Glutamatergic neuron (in vitro differentiated cells): ENCODE measurements at regions not wholly inside any gene's neighbourhood (a gene's known extent, or its start where the extent isn't known, plus 50 kb on each side); places are given as distances from the start of the nearest gene placed in this dataset.
"Not testable (repeated sequence)": the region's sequence is repeated elsewhere in the genome, so short reads cannot be mapped to it uniquely, and the experiment has no call there.

Experiments used
- DNase-seq: peaks from one replicate; pipeline ENCODE4 v3.0.0; 2022
- H3K27ac Mint-ChIP-seq: one replicate; pipeline ENCODE4 v1.8.0; 2020; ENCODE audit warnings: mild to moderate bottlenecking, mixed read lengths, inconsistent platforms; ENCODE audit not compliant: unreplicated experiment
- H3K27me3 Mint-ChIP-seq: one replicate; pipeline ENCODE4 v1.8.0; 2020; ENCODE audit warnings: mild to moderate bottlenecking, moderate library complexity, mixed read lengths, inconsistent platforms; ENCODE audit not compliant: unreplicated experiment
- H3K36me3 Mint-ChIP-seq: one replicate; pipeline ENCODE4 v1.8.0; 2020; ENCODE audit warnings: mild to moderate bottlenecking, mixed read lengths, inconsistent platforms; ENCODE audit not compliant: unreplicated experiment
- H3K4me1 Mint-ChIP-seq: one replicate; pipeline ENCODE4 v1.8.0; 2020; ENCODE audit warnings: mild to moderate bottlenecking, low read depth, mixed read lengths, inconsistent platforms; ENCODE audit not compliant: unreplicated experiment
- H3K4me3 Mint-ChIP-seq: one replicate; pipeline ENCODE4 v1.8.0; 2020; ENCODE audit warnings: mild to moderate bottlenecking, mixed read lengths, inconsistent platforms; ENCODE audit not compliant: unreplicated experiment
- H3K9me3 Mint-ChIP-seq: one replicate; pipeline ENCODE4 v1.8.0; 2020; ENCODE audit warnings: mild to moderate bottlenecking, moderate library complexity, mixed read lengths, inconsistent platforms; ENCODE audit not compliant: unreplicated experiment
- TF ChIP-seq, protein P1 (sequence below): fragments of 200-600 bp; sonication (generic); IDR thresholded peaks from one replicate; pipeline ENCODE4 v1.5.0; 2021; ENCODE audit not compliant: partially characterized antibody, unreplicated experiment

DNA sequence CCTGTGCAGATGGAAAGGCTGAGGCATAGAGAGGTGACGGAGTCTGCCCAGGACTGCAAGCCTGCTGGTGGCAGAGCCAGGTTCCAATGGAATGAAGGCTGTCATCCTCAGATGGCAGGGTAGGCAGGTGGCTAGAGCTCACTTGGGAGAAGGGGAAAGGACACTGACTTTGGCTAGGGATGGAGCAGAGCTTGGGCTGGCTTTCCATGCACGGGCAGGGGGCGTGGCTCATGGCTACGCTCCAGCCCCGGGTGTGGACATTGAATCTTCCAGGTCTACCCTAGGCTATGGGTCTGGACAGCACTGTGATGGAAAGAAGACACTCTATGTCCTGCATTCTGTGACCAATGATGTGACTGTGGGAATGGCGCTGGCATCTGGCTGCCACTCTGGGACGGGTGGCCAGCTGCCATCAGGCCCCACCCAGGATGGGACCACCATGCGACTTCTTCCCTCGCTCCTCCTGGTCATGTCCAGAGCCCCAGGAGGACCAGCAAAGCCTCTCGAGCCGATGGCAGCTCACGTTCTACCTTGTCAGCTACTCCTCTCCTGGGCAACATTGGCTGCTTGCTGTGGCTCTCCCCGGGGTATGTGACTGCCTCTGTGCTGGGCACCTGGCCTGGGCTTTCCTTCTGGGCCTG, 398.7 kb downstream of the TMEM121 start:
- H3K27me3 Mint-ChIP-seq: peaks cover 14% of the 10 kb centered on the region
- H3K9me3 Mint-ChIP-seq: peaks cover 17% of the 10 kb centered on the region
- no peak overlapping the region for H3K4me3 Mint-ChIP-seq
- TF ChIP-seq, protein P1, sequence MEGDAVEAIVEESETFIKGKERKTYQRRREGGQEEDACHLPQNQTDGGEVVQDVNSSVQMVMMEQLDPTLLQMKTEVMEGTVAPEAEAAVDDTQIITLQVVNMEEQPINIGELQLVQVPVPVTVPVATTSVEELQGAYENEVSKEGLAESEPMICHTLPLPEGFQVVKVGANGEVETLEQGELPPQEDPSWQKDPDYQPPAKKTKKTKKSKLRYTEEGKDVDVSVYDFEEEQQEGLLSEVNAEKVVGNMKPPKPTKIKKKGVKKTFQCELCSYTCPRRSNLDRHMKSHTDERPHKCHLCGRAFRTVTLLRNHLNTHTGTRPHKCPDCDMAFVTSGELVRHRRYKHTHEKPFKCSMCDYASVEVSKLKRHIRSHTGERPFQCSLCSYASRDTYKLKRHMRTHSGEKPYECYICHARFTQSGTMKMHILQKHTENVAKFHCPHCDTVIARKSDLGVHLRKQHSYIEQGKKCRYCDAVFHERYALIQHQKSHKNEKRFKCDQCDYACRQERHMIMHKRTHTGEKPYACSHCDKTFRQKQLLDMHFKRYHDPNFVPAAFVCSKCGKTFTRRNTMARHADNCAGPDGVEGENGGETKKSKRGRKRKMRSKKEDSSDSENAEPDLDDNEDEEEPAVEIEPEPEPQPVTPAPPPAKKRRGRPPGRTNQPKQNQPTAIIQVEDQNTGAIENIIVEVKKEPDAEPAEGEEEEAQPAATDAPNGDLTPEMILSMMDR: no peak
- no peaks in the 10 kb centered on the region for H3K4me1 Mint-ChIP-seq
- no peak for DNase-seq
- H3K36me3 Mint-ChIP-seq: peaks cover 4% of the 10 kb centered on the region
- H3K27ac Mint-ChIP-seq: no peak overlapping the region

DNA sequence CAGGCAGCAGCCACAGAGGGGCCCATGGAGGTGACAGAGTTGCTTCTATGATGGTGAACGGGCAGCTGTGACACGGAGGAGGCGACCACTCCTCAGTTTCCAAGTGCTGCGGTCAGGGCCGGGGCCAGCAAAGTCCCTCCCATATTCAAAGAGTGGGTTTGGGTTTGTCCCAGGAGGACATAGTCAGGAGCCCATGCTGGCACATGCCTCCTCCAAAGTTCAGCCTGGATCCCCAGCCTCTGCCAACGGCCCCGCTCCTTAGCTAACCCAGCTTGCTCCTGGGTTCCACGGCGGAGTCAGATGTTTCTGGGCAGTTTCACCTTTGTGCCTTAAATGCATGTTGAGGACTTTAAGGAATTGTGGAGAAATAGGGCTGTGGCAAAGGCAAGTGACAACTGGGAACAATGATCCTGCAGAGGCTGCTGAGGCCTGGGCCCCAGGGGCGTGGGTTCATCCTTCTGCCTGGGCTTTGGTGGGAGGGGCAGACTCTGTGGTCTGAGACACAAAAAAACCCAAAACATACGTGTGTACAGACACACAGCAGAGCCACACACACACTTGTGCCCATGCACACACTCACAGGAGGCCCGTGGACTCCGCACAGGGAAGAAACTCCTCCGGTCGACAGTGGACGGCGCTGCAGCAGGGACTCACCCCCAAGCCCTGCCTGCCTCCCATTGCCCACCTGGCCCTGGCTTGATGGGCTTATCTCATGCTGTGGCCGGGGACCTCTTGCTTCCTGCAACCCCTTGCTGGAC, 399.4 kb downstream of the TMEM121 start:
- Mint-ChIP-seq H3K27me3 (peaks cover 11% of the 10 kb centered on the region), H3K9me3 (peaks cover 18% of the 10 kb centered on the region), H3K36me3 (peaks cover 4% of the 10 kb centered on the region), H3K27ac (no peak overlapping the region), H3K4me1 (no peaks in the 10 kb centered on the region), H3K4me3 (no peak overlapping the region)
- no peak for DNase-seq
- TF ChIP-seq, protein P1: no peak

- Mint-ChIP-seq H3K27me3 (peaks cover 9% of the 10 kb centered on the region), H3K9me3 (peaks cover 21% of the 10 kb centered on the region)
- DNase-seq: no peak
These were observed 400.2 kb downstream of the TMEM121 start for GRCh38 chr14:105926373-105927095.

DNA sequence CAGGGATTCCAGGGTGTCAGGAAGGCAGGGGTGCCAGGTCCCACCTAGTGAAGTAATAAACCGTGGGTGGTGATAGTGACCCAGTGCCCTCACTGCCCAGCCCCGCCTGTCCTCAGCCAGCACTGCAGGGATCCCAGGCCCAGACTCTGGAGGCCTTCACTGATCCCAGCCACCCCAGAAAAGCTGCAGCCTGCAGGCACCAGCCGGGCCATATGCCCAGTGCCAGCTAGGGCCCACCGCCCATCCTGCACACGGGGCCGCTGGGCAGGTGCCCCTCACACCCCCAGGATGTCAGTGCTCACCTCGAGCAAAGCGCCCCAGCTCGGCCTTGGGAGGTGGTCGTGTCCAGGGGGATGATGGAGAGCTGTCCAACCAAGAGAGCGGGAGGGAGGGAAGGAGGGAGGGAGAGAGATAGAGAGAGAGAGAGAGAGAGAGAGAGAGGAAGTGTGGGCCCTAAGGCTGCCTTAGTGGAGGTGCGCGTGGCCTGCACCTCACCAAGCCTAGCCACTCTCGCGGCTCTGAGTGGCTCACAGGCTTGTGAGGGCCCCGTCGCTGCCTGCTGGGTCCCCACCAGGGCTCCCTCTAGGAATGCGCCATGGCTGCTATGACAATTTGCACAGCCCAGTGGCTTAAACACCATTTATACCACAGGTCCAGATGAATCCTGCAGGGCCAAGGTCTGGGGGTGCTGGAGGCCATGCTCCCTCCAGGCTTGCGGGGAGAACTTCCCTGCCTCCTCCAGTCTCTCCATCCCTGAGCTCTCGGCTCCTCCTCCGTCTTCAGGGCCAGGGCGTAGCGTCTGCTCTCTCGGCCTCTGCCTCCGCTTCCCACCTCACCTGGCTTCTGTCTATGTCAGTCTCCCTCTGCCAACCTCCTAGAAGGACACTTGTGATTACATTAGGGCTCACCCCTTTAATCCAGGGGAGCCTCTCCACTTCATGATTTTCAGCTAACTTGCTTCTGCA, 401.0 kb downstream of the TMEM121 start:
- peaks cover 4% of the 10 kb centered on the region for H3K36me3 Mint-ChIP-seq
- H3K9me3 Mint-ChIP-seq: peaks cover 19% of the 10 kb centered on the region
- H3K27me3 Mint-ChIP-seq: peaks cover 9% of the 10 kb centered on the region
- H3K4me3 Mint-ChIP-seq: no peak overlapping the region
- no peak overlapping the region for H3K27ac Mint-ChIP-seq
- no peak for DNase-seq
- TF ChIP-seq, protein P1: no peak
- no peaks in the 10 kb centered on the region for H3K4me1 Mint-ChIP-seq

More at GRCh38 chr14:105926373-105927095, 400.2 kb downstream of the TMEM121 start:
- Mint-ChIP-seq H3K36me3 (peaks cover 4% of the 10 kb centered on the region), H3K4me1 (no peaks in the 10 kb centered on the region), H3K4me3 (no peak overlapping the region), H3K27ac (no peak overlapping the region)
- TF ChIP-seq, protein P1: no peak

DNA sequence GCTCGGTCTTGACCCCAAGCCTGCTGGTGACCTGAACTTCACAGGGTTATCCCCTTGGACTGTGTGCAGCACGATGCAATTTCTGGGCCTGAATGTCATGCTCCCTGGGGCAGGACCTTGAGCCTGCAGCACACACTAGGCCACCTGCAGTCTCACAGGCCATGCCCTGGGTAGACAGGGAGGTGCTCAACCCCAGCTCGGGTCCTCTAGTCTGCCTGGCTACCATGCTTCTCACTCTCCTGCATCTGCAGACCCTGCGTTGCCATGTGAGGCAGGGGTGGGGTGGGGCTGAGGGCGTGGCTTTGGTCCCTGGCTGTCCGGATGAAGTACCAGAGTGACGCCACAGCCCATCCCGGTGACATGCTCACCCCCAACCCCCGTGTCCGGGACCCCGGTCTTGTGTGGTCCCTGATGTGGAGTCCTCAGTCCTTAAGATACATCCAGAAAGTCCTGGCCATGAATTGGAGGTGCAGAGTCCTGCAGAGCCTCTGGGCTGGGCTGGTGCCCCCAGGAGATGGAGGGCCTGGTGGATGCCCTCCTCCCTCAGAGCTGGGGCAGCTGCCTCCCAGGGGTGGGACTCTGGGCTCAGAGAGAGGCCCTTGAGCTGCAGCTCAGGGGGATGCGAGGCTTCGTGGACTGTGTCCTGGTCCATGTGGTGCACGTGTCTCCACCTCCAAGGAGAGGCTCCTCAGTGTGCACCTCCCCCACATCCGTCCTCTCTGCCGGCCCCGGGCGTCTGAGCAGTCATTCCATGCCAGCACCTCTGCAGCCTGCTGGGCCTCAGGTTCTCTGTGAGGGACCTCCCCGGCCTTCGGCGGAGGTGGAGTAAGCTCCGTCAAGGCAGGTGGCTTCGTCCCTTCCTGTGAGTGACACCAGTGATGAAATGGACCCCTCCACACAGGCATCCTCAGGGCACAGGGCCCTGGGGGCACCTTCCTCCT, 402.1 kb downstream of the TMEM121 start:
- not testable (repeated sequence) for H3K36me3 Mint-ChIP-seq, H3K4me3 Mint-ChIP-seq, H3K4me1 Mint-ChIP-seq, H3K27ac Mint-ChIP-seq, DNase-seq, H3K27me3 Mint-ChIP-seq
- H3K9me3 Mint-ChIP-seq: peaks cover 16% of the 10 kb centered on the region
